CD4-positive, alpha-beta T cell treated with Interleukin-6 for 4 hours (primary cell): ENCODE measurements at regions not wholly inside any gene's neighbourhood (a gene's known extent, or its start where the extent isn't known, plus 50 kb on each side); places are given as distances from the start of the nearest gene placed in this dataset.

Source experiments
- DNase-seq: peaks from one replicate; pipeline ENCODE4 v3.0.0-alpha.2; 2020; ENCODE audit warnings: mixed read lengths

DNA sequence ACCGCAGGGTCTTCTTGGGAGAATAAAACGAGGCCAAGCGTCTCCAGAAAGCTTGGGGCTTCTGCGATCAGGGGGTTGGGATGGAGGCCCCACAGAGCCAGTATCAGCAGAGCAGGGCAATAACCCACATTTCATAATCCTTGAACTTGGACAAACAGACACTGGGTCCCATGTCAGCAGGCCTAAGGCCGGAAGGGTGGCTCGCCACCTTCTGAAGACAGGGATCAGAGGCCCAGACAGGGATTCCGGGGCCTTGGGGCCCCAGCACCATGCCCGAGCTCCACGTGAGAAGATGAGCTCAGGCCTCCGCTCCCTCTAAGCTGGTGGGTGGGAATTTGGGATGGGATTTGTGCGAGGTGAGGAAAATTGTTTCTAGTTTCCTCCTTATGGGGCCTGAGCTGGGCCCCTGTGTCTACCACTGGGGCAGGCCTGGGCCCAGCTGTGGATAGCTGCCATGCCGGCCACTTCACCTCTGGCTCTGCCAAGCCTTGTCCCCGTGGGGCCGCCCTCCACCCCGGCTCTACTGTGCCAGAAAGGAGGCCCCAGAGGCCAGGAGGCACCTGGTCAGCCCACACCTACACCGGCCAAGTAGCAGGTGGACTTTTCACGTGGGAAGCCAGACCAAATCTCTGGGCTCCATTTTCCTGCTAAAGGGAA is 67.2 kb upstream of the DLK1 start:
- DNase-seq, result no peak

DNA sequence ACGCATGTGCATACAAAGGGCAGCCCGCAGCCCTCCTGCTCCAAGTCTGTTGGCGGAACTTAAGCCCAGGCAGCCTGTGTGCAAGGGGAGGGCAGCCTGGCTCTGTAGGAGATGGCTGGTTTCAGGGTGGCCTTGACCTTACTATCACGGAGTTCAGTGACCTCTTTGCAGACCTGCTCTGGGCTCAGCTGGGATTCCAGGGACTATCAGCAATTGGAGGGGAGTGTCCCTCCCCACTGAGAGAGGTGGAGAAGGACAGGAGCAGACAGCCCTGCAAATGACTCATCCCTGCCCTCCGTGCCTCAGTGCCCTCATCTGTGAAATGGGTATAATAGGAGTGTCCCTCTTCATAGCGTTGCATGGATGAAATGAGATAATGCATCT is 66.2 kb upstream of the DLK1 start:
- DNase-seq, result no peak

DNA sequence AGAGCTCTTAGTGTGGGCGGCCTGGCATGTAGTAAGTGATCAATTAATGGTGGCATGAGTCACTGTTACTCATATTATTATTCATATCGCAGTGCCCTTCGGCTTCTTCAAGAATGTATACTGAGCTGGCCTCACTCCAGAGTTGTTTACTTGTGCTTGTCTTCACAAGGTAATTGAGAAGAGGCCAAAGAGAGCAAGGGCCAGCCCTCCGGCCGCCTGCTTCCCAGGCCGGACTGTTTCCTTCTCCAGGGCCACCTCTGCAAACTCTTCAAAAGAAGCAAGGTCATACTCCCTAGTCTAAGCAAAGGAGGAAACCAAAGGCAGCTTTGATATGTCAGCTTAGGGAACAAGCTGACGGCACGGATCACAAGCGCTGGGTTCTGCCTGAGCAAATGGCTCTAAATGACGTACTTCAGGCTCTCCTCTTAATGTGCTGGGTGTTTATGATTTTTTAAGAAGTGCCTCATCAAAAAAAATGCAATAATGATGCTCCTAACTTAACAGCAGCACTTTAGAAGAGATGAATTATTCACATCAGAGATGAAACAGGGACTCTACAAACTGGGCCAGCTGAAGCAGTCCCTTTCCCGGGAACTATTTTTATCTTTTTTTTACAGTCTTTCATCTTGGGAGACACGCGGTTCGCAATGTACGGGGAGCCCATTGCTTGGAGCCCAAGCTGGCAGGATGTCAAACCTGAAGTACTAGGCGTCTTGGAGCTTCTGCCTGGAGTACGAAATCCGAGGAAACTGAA is 65.6 kb upstream of the DLK1 start:
- no peak for DNase-seq

DNA sequence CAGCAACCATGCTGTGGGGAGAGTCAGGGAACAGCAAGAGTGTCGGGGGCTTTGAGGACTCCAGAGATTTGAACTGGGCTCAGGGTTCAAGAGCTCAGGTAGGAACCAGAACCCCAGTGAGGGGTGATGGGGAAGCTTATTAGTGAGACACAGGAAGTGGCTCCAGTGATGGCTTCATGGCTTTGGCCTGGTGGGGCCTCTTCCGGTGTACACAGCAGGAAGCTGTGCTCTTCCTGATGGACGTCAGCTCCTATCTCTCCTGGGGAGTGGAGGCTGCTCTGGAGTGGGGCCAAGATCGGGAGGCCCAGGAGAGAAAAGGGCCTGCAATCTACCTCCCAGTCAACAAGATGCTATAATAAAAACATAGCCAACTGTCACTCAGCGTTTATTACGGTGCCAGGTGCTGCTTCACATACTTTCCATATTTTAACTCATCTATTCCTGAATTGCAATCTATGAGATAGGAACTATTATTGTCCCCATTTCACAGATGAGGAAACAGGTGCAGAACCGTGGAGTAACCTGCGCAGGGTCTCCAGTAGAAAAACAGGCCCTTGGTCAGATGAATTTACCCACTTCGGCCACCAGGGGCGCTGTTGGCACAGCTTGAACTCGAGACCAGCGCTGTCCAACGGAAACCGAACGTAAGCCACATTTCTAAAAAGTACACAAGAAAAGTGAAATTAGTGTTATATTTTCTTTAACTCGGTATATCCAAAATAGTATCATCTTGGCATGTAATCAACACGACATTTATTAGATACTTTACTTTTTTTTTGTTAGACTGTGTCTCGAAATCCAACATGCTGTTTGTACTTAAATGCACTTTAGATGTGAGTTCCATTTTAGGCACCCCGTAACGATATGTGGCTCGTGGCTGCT is 63.6 kb upstream of the DLK1 start:
- DNase-seq, result peak; percentile 65

DNA sequence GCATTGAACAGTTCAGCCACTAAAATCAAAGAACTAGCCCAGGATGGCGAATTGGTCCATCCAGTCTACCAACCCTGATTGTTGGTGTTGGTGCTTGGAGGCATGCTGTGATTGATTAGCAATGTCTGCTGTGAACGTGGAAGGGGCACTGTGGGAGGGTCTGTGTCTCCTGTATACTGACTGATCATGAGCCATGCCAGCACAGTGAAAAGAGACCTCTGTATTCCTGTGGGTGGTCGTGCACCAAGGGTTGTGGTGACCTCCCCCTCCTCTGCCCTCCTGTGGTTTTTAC is 63.0 kb upstream of the DLK1 start:
- DNase-seq, result no peak

DNA sequence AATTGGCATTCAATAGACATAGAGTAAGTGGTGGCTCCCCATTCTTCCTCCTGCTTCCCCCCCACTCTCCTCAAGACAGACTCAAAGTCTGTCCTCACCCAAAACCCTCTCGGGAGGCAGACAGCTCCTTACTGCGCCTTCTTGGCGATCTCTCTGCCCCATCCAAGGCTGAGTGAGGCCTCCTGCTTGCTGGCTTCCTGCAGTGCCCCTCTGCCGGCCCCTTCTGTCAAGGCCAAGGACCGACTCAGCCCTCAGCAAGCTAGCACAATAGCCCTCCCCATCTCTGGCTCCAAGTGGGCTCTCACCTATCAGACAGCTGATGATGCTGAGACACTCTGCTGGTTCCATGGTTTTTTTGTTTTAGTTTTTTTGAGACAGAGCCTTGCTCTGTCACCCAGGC is 62.5 kb upstream of the DLK1 start:
- DNase-seq, result no peak

DNA sequence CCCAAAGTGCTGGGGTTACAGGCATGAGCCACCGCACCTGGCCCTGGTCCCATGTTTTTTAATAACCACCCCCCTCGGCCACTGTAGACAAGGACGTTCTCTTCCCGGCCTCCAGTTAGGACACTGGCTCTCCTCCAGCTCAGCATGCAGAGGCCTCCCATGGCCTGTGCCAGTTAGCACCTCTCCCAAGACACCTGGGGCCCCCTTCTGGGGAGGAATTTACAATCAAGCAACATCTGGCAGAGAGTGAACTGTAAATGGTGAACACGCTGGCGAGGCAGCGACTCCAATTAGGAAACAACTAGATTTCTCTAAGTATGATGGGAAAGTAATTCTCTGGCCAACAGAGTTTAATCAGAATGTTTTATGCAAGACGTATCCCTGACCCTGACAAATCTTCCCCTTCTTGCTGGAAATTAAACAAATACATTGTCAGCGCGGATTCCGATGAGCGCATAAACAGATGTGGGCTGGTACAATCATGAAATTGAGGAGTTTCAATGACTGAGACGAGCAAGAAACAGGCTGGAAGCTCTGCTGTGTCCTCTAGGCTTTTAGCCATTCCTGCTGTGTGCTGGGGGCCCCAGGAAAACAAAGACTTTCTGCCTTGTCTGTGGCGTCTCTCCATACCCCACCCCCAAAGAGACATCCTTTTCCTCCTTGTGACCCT is 61.7 kb upstream of the DLK1 start:
- no peak for DNase-seq

DNA sequence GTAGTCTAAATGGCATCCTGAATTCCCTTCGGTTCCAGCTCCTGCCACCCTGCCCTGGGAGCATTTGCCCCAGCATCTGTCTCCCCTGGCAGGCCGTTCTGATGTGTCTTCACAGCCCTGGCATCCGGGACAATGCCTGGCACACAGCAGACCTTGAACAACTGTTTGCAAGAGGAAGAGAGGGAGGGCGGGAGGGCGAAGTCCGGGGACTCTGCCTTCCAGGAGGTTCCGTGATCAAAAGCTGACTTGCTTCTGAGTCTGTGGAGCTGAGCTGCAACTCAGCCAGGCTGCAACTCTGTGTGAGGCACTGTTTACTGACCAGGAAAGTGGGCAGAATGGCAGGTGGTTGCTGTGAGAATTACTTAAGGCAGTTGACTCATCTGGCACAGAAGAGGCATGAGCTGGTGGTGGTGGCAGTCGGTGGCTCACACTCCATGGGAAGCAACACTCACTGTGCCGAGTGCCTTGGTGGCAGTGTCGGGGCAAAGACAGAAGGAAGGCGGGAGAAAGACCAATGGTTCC is 61.1 kb upstream of the DLK1 start:
- no peak for DNase-seq

DNA sequence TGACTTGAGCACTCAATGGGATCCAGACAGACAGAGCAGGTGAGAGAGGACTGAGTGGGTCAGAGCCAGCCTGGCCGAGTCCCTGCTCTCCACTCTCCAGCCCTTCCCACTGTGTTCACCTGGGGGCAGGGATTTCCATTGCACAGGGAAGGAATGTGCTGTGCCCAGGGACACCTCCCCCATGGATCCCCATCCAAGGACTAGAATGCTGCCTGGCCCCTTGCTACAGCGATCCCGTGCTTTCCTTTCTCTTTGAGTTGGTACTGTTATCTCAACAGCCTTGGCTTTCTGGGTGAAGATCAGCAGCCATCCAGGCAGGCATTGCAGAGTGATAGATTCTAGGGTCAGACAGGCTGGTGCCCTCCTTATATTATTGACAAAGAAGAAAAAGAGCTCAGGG is 60.3 kb upstream of the DLK1 start:
- no peak for DNase-seq

DNA sequence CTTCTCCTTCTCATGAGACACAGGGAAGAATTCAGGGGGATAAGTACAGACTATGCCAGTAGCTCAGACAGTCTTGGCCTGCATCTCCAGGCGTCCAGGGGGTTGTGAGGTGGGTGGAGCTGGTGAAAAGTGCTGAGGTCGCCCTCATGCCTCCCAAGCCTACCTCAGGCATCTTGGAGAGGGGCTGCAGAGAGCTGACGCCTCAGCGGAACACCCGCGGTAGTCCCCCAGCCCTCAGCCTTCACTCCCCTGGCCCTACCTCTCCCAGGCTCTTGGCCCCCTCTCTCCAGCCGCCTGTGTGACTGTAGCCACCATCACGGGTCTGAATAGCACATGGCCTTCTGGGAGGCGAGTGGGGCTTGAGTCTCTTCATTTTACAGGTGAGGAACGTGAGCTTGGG is 59.8 kb upstream of the DLK1 start:
- no peak for DNase-seq

DNA sequence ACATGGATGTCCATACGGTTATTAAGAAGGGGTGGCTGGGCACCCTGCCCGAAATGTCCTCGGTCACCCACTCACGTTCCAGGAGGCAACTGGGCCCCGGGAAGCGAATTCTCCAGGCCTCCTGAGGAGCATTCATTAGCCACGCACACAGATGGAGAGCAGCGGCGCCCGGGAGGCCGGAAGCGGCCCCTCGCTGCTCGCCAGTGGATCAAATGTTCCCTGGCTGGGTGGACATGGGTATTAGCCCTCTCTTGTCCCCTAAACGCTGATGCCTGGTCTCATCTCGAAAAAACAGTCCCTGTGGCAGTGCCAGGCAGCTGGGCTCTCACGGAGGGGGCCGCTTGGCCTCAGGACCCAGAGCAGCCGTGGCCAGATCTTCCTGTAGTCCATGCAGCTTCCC is 59.0 kb upstream of the DLK1 start:
- no peak for DNase-seq

DNA sequence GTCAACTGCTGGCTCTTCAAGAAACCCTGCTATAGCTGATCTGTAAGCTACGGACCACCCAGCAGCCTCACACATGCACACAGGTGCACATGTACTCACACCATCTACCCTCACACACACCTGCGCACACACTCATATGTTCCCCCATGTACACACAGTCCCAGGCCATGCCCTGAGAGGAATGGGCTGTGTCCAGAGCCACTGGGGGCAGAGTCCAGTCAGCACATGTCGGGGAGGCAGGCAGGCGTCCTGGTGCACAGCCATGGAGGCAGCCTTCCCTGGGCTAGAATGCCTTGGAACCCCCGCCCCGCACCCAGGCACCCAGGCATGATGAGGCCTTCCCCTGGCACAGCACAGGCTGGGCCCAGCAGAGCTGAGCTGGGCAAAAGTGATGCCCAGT is 58.3 kb upstream of the DLK1 start:
- DNase-seq, result no peak

DNA sequence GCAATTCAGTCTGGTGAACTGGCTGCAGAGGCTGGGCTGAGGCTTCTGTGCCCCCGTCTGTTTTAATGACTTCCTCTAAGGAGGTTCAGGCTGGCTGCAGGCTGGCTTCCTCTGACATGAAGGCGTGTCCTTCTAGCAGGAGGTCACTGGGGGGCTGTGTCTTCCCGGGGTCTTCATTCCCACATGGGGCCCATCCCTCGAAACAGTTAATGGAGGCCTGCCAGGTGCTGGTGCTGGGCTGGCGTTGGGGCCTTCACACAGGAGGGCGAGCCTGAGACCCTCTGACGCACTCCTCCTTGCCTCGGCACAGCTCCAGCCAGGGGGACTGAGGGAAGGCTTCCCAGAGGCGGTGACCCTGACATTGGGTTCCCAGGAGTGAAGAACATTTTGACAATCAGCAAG is 57.7 kb upstream of the DLK1 start:
- DNase-seq, result no peak

DNA sequence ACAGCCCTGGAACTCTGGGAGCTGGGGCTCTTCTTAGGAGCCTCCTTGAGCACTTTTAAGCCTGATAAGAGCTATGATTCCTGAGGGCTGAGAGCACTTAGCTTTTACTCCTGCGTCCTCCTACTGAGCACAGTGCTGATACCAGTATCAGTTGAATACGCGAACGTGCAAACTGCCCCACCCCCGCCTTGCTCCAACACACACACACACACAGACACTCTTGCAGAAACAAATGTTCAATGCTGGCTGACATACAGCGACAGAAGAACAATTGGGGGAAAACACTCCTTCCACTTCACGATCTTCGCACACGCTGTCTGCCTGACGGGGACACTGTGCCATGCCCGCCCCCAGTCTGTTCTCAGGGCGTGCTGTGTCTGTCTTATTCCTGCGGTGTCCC is 57.2 kb upstream of the DLK1 start:
- DNase-seq, result no peak

DNA sequence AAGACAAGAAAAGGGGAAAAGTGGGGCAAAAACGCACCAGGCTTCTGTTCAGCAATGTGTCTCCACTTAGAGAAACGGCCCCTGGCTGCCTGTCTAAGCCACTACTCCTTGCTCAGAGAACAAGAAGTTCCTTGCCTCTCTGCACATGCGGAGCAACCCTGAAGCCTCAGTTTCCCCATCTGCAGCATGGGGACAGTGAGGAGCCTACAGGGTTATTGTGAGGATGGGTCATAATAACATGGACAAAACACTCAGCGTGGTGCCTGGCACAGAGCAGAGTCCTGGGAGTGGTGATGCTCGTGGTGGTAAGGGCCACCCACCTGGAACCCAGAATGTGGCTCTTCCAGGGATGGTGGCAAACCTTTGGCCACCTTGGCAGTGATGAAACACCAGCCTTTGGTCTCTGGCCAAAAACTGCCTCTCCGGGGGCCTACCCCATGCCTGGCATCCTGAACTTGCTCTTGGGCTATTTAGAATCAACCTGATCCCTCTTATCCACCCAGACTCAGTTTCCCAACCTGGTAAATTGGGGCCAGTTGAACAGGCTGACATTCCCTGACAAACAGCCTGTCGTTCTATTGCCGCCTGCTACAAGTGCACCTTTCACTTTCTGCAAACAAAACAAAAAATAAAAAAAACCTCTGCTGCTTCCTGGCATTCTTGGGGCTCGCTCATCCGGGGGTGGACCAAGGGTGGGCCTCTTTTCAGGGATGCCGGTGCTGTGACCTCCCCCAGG is 56.5 kb upstream of the DLK1 start:
- no peak for DNase-seq

DNA sequence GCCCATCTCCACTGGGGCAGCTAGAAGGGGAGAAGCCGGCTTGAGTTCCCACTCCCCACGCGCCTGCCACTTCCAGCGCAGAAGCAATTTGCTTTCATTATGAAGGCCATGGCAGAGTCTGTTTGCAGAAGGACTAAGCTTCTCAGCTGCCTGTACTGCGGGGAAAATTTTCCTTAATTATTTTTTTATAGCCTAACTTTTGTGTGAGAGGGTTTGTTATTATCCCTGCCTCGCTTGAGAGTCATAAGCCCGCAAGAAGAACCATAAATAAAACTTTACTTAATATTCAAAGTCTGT is 56.0 kb upstream of the DLK1 start:
- DNase-seq, result no peak

DNA sequence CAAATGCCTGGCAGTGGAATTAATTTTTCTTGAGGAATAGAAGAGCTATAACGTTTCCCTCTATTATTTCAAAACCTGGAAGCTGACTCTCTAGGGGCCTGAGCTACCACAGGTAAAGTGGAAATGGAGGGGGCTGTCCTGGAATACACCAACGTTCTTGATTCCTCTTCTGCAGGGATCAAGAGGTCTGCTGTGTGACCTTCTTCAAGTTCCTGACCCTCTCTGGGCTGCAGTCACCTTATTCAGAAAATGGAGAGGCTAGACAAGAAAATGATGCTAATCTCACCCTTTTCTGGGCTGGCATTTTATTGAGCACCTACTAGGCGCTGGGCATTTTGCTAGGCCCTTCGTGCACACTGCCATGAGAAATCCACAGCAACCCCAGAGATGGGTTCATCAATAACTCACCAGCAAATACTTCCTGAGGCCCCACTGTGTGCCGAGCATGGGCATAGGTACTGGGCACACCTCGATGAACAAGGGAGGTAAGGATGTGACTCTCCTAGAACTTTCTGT is 55.2 kb upstream of the DLK1 start:
- no peak for DNase-seq

DNA sequence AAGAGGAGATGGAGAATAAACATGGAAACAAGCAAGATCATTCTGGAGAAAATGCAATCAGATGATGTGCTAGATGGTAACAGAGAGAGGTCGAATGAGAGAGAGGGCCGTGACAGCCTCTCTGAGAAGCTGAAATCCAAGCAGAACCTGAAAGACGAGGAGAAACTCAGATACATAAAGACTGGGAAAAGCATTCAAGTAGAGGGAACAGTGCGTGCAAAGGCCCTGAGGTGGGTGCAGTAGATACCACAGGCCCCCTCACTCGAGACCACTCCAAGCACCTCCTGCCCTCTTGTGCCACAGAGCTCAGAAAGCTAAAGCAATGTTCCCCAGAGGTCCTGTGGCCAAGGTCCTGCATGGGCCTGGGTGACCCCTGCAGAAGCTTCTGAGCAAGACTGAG is 54.8 kb upstream of the DLK1 start:
- no peak for DNase-seq

DNA sequence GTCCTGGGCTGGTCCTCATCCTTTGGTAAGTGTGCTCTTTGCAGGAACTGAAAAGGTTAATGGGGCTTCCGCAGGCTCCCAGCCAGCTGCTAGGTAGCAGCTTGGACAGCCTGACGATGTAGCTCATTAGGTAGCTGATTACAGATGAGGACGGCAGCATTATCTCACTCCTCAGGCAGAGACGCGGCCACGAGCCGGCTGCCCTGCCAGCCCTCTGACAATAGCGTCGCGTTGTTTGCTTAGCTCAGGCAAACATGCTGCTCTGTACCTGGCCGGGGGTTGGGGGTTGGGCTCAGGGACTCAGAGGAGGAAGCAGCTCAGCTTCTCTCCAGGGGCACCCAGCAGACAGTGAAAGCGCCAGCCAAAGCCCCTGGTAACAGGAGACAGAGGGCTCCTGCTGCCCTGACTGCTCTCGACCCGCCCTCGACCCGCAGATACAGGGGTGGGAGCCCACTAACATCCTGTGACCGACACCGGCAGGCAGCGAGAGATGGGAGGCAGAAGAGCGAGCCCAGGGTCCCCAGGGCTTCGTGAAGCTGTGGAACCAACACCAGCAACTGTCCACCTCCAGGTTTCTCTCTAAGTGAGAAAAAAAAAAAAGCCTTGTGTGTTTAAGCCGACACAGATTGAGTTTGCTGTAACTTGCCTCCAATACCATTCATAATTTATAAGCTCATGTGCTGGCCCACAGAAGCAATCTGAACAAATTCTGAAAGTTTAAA is 53.4 kb upstream of the DLK1 start:
- no peak for DNase-seq

DNA sequence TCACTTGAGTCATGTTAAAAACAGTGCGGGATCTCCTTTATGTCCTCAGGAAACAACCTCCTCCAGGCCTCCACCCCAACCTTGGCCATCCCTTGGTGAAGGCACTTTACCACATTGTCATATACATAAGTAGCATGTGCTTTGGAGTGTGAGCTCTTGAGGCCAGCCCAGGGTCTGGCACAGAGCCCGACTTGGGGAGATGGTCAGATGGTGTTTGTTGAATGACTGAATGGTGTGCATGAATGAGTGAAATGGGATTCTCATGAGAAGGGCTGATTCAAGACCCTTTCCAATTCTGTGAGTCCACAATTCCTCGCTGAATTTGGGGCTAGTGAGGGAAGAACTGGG is 52.9 kb upstream of the DLK1 start:
- DNase-seq, result no peak

DNA sequence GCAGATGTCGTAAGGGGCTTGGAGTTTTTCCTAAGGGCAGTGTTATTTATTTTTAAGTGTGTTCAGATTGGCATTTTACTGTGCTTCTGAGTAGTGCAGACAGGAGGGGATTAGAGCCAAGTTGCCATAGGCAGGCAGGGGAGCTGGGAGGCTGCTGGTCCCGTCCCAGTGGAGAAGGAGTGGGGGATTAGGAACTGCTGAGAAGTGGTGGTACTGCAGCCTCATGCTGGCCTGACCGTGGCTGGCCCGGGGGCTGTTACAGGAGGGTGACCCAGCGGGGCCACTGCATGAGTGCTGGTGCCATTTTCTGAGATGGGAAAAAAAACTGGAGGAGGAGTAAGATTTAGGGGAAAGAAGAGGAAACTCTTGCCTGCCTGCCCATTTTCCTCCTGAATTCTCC is 52.3 kb upstream of the DLK1 start:
- DNase-seq, result no peak
